ENCODE measurements at regions not wholly inside any gene's neighbourhood (a gene's known extent, or its start where the extent isn't known, plus 50 kb on each side); places are given as distances from the start of the nearest gene placed in this dataset.

DNA sequence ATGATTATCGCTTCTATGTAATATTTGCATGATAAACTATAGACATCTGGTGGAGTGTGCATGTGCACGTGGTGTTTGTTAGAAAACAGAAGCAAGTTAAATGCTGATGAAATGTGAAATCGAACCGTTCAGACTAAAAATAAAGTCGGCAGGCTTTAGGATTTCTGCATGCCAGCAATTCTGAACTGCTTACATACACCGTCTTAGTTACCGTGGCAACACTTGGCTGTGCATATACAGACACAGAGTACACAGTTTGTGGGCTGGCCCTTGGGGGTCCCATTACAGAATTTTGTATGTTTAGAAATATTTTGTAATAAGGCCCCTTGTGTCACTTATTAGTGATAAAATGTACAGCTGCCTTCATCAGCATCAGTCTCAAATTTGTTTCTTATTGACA, 605.5 kb downstream of the RBFOX1 start:
- TF ChIP-seq CTCF (IDR thresholded peaks at IDR 0.05) (no peak), EZH2phosphoT487 (IDR thresholded peaks at IDR 0.05) (no peak), EZH2 (IDR thresholded peaks at IDR 0.05) (no peak)

Measured in neural progenitor cell (in vitro differentiated cells).